ENCODE measurements at regions not wholly inside any gene's neighbourhood (a gene's known extent, or its start where the extent isn't known, plus 50 kb on each side); places are given as distances from the start of the nearest gene placed in this dataset.
"Not testable (repeated sequence)": the region's sequence is repeated elsewhere in the genome, so short reads cannot be mapped to it uniquely, and the experiment has no call there.

GRCh38 chr2:238618494-238619283, 192.0 kb downstream of the ASB1 start:
- H4K20me1 ChIP-seq (ENCODE audit: insufficient read depth, low read length); DNase-seq (ENCODE audit: low spot score); H3K36me3 ChIP-seq (ENCODE audit: insufficient read depth, low read length); H2AFZ ChIP-seq (ENCODE audit: low read length); H3K27ac ChIP-seq (ENCODE audit: low read depth, low read length, poor library complexity, severe bottlenecking); H3K9me3 ChIP-seq (ENCODE audit: low read length); H3K79me2 ChIP-seq (ENCODE audit: insufficient read depth, low read depth, low read length); H3K4me3 ChIP-seq (ENCODE audit: low read depth, low read length, poor library complexity, severe bottlenecking); H3K4me2 ChIP-seq (ENCODE audit: low read length); intact Hi-C loops (cut with micrococcal nuclease; ENCODE audit: unreplicated experiment); H3K9me2 ChIP-seq (ENCODE audit: insufficient read depth, low read length); H3K4me1 ChIP-seq (ENCODE audit: insufficient read depth, low read length, poor library complexity, severe bottlenecking); BruUV-seq (replicated peaks): not testable (repeated sequence)
- ChIA-PET POLR2A (interaction anchor here (0.6 to 0.7 kb wide), 2 partner anchors 17 to 1330 kb away, joined by 4 to 5 read pairs; no protein-coding TSS in a partner anchor), CTCF (ENCODE audit: unreplicated experiment) (interaction anchor here (0.6 kb wide), 1 partner anchor 479 kb away, joined by 3 read pairs; no protein-coding TSS in a partner anchor)
- peak; percentile 49 for TF ChIP-seq CTCF (conservative IDR thresholded peaks at IDR 0.05; ENCODE audit: low read length)

- TF ChIP-seq CTCF (conservative IDR thresholded peaks at IDR 0.05; ENCODE audit: low read length) = no peak
- no peak for TF ChIP-seq EZH2phosphoT487 (IDR thresholded peaks at IDR 0.05; ENCODE audit: borderline replicate concordance, low read depth, low read length)
- Histone ChIP-seq H3K4me3 (ENCODE audit: low read depth, low read length, poor library complexity, severe bottlenecking) (no peak overlapping the region), H3K4me1 (ENCODE audit: insufficient read depth, low read length, poor library complexity, severe bottlenecking) (no peaks in the 10 kb centered on the region), H4K20me1 (ENCODE audit: insufficient read depth, low read length) (no peaks in the 10 kb centered on the region), H3K36me3 (ENCODE audit: insufficient read depth, low read length) (no peaks in the 10 kb centered on the region), H3K27ac (ENCODE audit: low read depth, low read length, poor library complexity, severe bottlenecking) (no peak overlapping the region), H2AFZ (ENCODE audit: low read length) (no peak overlapping the region), H3K9me2 (ENCODE audit: insufficient read depth, low read length) (no peaks in the 10 kb centered on the region), H3K79me2 (ENCODE audit: insufficient read depth, low read depth, low read length) (no peaks in the 10 kb centered on the region), H3K9me3 (ENCODE audit: low read length) (no peaks in the 10 kb centered on the region), H3K4me2 (ENCODE audit: low read length) (no peak overlapping the region)
- CTCF ChIA-PET (ENCODE audit: unreplicated experiment) = no interaction called here
- POLR2A ChIA-PET = no interaction called here
- DNase-seq (ENCODE audit: low spot score) = no peak
- no TSS peak for BruUV-seq (replicated peaks)
- intact Hi-C loops (cut with micrococcal nuclease; ENCODE audit: unreplicated experiment) = no loop called here
Observed at GRCh38 chr2:238627899-238628298, 201.2 kb downstream of the ASB1 start.

- intact Hi-C loops (cut with micrococcal nuclease; ENCODE audit: unreplicated experiment) = no loop called here
- no peaks in the 10 kb centered on the region for H3K9me3 ChIP-seq (ENCODE audit: low read length)
- ChIA-PET CTCF (ENCODE audit: unreplicated experiment) (no interaction called here), POLR2A (no interaction called here)
- no peaks in the 10 kb centered on the region for H3K79me2 ChIP-seq (ENCODE audit: insufficient read depth, low read depth, low read length)
- H3K36me3 ChIP-seq (ENCODE audit: insufficient read depth, low read length) = no peaks in the 10 kb centered on the region
- no peak overlapping the region for H3K4me2 ChIP-seq (ENCODE audit: low read length)
- no peaks in the 10 kb centered on the region for H3K9me2 ChIP-seq (ENCODE audit: insufficient read depth, low read length)
- H3K4me1 ChIP-seq (ENCODE audit: insufficient read depth, low read length, poor library complexity, severe bottlenecking) = no peaks in the 10 kb centered on the region
- no peak overlapping the region for H3K27ac ChIP-seq (ENCODE audit: low read depth, low read length, poor library complexity, severe bottlenecking)
- TF ChIP-seq EZH2phosphoT487 (IDR thresholded peaks at IDR 0.05; ENCODE audit: borderline replicate concordance, low read depth, low read length) = no peak
- no peak for TF ChIP-seq CTCF (conservative IDR thresholded peaks at IDR 0.05; ENCODE audit: low read length)
- H4K20me1 ChIP-seq (ENCODE audit: insufficient read depth, low read length) = no peaks in the 10 kb centered on the region
- no peak for DNase-seq (ENCODE audit: low spot score)
- no peak overlapping the region for H3K4me3 ChIP-seq (ENCODE audit: low read depth, low read length, poor library complexity, severe bottlenecking)
- BruUV-seq (replicated peaks) = no TSS peak
- no peak overlapping the region for H2AFZ ChIP-seq (ENCODE audit: low read length)
Observed at GRCh38 chr2:238629064-238629463, 202.3 kb downstream of the ASB1 start.

Measured in OCI-LY7 (cell line).